ENCODE measurements at regions not wholly inside any gene's neighbourhood (a gene's known extent, or its start where the extent isn't known, plus 50 kb on each side); places are given as distances from the start of the nearest gene placed in this dataset.
A peak's percentile ranks its signal among the peaks of the same experiment; 100 is the strongest.

- no peaks in the 10 kb centered on the region for H3K27me3 ChIP-seq
- peaks cover 0 to 11% (median 0%) of the 10 kb centered on the region in 11 experiments; a peak in 7 of 22 replicates for H3K9me3 ChIP-seq (replicated peaks in 1 of 11)
- no peaks in the 10 kb centered on the region for H4K20me1 ChIP-seq
- 0 out of 22 replicates have a peak overlapping the region, but pooled peaks of 2 of the 11 experiments have one; percentile 19 to 60 for H3K4me2 ChIP-seq
- no peak overlapping the region for H3K9ac ChIP-seq
- no peak for TF ChIP-seq Cebpa-rat (IDR thresholded peaks at IDR 0.05)
- H3K4me3 ChIP-seq, result no peak overlapping the region
- peaks cover 0 to 87% (median 3%) of the 10 kb centered on the region in 10 experiments; a peak in 10 of 20 replicates for H3K4me1 ChIP-seq
- H3K27ac ChIP-seq, result peak overlapping the region in 2 of 11 experiments; percentile 52 to 83; a peak in 4 of 22 replicates
- no peaks in the 10 kb centered on the region for H3K36me3 ChIP-seq
Measured at GRCh38 chr3:102031834-102032233, 182.5 kb downstream of the NFKBIZ start.

DNA sequence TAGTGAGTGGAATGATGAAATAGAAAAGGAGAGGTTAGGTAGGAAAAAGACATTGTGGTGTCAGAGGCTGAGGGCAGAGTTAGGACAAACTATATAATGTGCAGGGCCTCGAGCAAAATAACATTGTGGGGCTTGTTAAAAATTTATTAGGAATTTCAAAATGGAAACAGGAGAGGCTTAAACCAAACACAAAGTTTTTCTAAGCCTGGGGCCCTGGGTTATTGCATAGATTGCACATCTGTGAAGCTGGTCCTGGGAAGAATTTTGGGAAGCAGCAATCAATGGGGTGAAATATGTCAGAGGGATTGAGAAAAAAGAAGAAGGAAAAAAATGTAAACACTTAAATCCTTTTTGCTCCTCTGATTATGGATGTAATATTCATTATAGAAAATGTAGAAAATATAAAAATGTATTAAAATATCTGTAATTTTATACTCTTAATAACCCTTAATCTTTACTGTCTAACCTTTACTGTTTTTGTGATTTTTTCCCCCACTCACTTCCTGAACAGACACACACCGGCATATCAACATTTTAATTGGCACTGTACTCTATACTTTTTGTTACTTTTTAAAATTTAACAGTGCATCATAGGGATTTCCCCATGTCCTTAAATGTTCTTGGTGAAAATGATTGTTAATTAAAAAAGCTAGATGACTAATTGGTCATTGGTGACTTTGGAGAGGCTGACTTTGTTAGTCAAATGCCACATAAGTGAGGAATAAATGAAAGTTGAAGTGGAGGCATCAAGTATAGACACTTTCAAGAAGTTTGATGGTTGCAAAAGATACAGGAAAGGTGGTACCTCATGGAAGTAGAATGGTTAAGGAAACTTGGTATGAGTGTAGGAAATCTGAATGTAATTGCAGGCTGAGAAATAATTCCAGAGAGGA, 183.4 kb downstream of the NFKBIZ start:
- Histone ChIP-seq H3K27ac (peak overlapping the region in 1 of 11 experiments; percentile 19; a peak in 1 of 22 replicates), H4K20me1 (no peaks in the 10 kb centered on the region), H3K4me2 (peak overlapping the region in 2 of 11 experiments; percentile 19 to 44; a peak in 1 of 22 replicates), H3K4me1 (peaks cover 0 to 95% (median 2%) of the 10 kb centered on the region in 10 experiments; a peak in 8 of 20 replicates), H3K27me3 (no peaks in the 10 kb centered on the region), H3K4me3 (no peak overlapping the region), H3K9ac (no peak overlapping the region), H3K9me3 (replicated peaks in 1 of 11) (peaks cover 0 to 11% (median 0%) of the 10 kb centered on the region in 11 experiments; a peak in 4 of 22 replicates), H3K36me3 (no peaks in the 10 kb centered on the region)
- TF ChIP-seq Cebpa-rat (IDR thresholded peaks at IDR 0.05), result no peak

DNA sequence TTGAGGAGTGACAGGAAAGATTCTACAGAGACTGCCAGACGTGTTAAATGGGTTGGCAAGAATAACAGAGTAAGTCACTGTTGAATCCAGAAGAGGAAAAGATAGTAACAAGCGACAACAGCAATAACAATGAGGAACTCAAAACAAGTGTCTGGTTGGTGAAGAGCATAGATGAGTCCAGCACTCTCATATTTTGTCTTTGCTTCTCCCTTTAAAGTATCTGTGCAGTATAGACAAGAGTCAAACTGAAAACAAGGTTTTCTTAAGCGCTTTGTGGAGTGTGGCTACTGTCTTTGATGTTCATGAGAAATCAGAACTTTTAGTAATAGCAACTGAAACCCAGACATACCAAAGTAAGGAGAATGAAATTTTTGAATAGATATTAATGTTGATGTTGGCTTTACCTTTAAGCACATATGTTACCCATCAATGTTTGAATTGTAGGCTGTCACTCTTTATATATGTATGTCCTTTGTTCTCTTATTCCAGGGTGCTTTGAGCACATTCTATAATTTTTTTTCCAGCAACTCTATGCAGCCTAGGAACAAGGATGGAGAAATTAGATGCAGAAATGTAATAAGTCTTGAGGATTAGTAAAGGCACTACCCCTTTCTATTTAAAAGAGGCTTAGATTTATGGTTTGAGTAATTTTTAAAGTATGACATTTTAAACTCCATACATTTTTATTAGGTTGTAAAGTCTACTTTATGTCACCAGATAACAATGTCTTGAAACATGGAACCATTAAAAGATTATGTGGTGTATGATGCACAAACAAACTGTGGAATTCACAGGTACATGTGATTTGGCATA, 185.5 kb downstream of the NFKBIZ start:
- peak overlapping the region in 3 of 11 experiments; percentile 17 to 55 (median 18); a peak in 4 of 22 replicates for H3K27ac ChIP-seq
- H3K36me3 ChIP-seq, result no peaks in the 10 kb centered on the region
- H3K4me1 ChIP-seq, result peaks cover 0 to 96% (median 12%) of the 10 kb centered on the region in 10 experiments; a peak in 11 of 20 replicates
- no peaks in the 10 kb centered on the region for H4K20me1 ChIP-seq
- no peak overlapping the region for H3K4me3 ChIP-seq
- H3K9me3 ChIP-seq (replicated peaks in 1 of 11), result peaks cover 2 to 18% (median 8%) of the 10 kb centered on the region in 11 experiments; a peak in 17 of 22 replicates
- no peaks in the 10 kb centered on the region for H3K27me3 ChIP-seq
- no peak for TF ChIP-seq Cebpa-rat (IDR thresholded peaks at IDR 0.05)
- no peak overlapping the region for H3K9ac ChIP-seq
- peak overlapping the region in 2 of 11 experiments; percentile 42 to 44; a peak in 4 of 22 replicates for H3K4me2 ChIP-seq

DNA sequence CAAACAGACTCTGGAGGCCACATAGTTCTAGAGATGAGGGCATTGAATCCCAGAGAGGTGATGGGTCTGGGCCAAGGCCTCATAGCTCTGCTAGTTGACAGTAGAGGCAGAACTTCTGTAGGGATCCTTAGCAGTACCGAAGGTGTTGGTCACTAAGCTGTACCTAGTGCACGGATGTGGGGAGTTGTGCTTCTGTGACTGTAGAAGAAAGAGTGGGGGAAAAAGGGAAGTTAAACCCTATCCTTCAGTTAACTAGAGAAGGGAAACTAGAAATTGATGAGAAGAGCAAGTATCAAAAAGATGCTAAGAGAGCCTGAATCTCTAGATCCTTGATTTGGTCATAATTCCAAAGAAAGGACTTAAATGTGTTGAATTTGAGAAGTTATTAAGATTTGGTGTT, 186.7 kb downstream of the NFKBIZ start:
- no peak overlapping the region for H3K9ac ChIP-seq
- peak overlapping the region in 3 of 11 experiments; percentile 38 to 92 (median 43); a peak in 5 of 22 replicates for H3K27ac ChIP-seq
- H3K9me3 ChIP-seq (replicated peaks in 1 of 11), result peaks cover 10 to 28% (median 17%) of the 10 kb centered on the region in 11 experiments; a peak in 19 of 22 replicates
- no peaks in the 10 kb centered on the region for H3K27me3 ChIP-seq
- H3K4me2 ChIP-seq, result peak overlapping the region in 3 of 11 experiments; percentile 19 to 57 (median 55); a peak in 5 of 22 replicates
- no peak for TF ChIP-seq Cebpa-rat (IDR thresholded peaks at IDR 0.05)
- H4K20me1 ChIP-seq, result no peaks in the 10 kb centered on the region
- H3K36me3 ChIP-seq, result no peaks in the 10 kb centered on the region
- peaks cover 0 to 84% (median 10%) of the 10 kb centered on the region in 10 experiments; a peak in 11 of 20 replicates for H3K4me1 ChIP-seq
- H3K4me3 ChIP-seq, result no peak overlapping the region

GRCh38 chr3:102036472-102036871, 187.2 kb downstream of the NFKBIZ start:
- peaks cover 0 to 80% (median 9%) of the 10 kb centered on the region in 10 experiments; a peak in 11 of 20 replicates for H3K4me1 ChIP-seq
- H3K9ac ChIP-seq, result no peak overlapping the region
- H3K4me3 ChIP-seq, result no peak overlapping the region
- H3K36me3 ChIP-seq, result no peaks in the 10 kb centered on the region
- no peaks in the 10 kb centered on the region for H3K27me3 ChIP-seq
- peak overlapping the region in 3 of 11 experiments; percentile 69 to 96 (median 92); a peak in 4 of 22 replicates for H3K27ac ChIP-seq
- H4K20me1 ChIP-seq, result no peaks in the 10 kb centered on the region
- no peak for TF ChIP-seq Cebpa-rat (IDR thresholded peaks at IDR 0.05)
- H3K9me3 ChIP-seq (replicated peaks in 1 of 11), result peaks cover 10 to 25% (median 17%) of the 10 kb centered on the region in 11 experiments; a peak in 19 of 22 replicates
- peak overlapping the region in 2 of 11 experiments; percentile 57 to 69; a peak in 4 of 22 replicates for H3K4me2 ChIP-seq

DNA sequence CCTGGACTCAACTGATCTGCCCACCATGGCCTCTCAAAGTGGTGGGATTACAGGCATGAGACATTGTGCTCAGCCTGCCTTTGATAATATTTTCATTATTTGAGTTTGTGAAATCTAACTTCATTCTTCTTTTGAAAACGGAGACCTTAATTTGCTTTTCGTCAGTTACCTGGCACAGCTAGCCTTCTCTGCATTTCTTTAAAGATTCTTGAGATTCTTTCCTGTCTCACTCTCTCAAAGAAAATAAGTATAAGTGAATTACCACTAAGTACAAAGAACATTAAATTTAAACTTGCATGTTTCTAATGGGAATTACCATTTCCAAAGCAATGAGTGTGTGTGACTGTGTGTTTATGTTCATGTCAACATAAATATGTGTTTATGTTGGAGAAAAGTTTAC, 187.9 kb downstream of the NFKBIZ start:
- Histone ChIP-seq H3K27ac (peak overlapping the region in 4 of 11 experiments; percentile 68 to 96 (median 80); a peak in 8 of 22 replicates), H3K4me1 (peaks cover 0 to 75% (median 9%) of the 10 kb centered on the region in 10 experiments; a peak in 11 of 20 replicates), H3K4me3 (no peak overlapping the region), H3K9ac (no peak overlapping the region), H3K9me3 (replicated peaks in 1 of 11) (peaks cover 10 to 25% (median 17%) of the 10 kb centered on the region in 11 experiments; a peak in 19 of 22 replicates), H3K27me3 (no peaks in the 10 kb centered on the region), H3K4me2 (peak overlapping the region in 2 of 11 experiments; percentile 57 to 69; a peak in 4 of 22 replicates), H4K20me1 (no peaks in the 10 kb centered on the region), H3K36me3 (no peaks in the 10 kb centered on the region)
- no peak for TF ChIP-seq Cebpa-rat (IDR thresholded peaks at IDR 0.05)

- Histone ChIP-seq H3K4me2 (peak overlapping the region in 4 of 11 experiments; percentile 47 to 69 (median 54); a peak in 10 of 22 replicates), H3K4me3 (no peak overlapping the region), H4K20me1 (no peaks in the 10 kb centered on the region), H3K27ac (peak overlapping the region in 7 of 11 experiments; percentile 35 to 96 (median 68); a peak in 12 of 22 replicates), H3K27me3 (no peaks in the 10 kb centered on the region), H3K4me1 (peaks cover 0 to 69% (median 9%) of the 10 kb centered on the region in 10 experiments; a peak in 11 of 20 replicates), H3K9me3 (replicated peaks in 1 of 11) (peaks cover 10 to 25% (median 17%) of the 10 kb centered on the region in 11 experiments; a peak in 19 of 22 replicates), H3K36me3 (no peaks in the 10 kb centered on the region), H3K9ac (peak overlapping the region in 3 of 11 experiments; percentile 40 to 81 (median 75); a peak in 4 of 22 replicates)
- no peak for TF ChIP-seq Cebpa-rat (IDR thresholded peaks at IDR 0.05)
Measured at GRCh38 chr3:102037791-102038190, 188.5 kb downstream of the NFKBIZ start.

Data from BLaER1 treated with 17β-estradiol and CSF1 and Interleukin-3, amounts not matched to agents 10 nM and 100 nM (cell line).